CD4-positive, alpha-beta T cell treated with Interleukin-15 for 1 hour (primary cell): ENCODE measurements at regions not wholly inside any gene's neighbourhood (a gene's known extent, or its start where the extent isn't known, plus 50 kb on each side); places are given as distances from the start of the nearest gene placed in this dataset.
A peak's percentile ranks its signal among the peaks of the same experiment; 100 is the strongest.
"Not testable (repeated sequence)": the region's sequence is repeated elsewhere in the genome, so short reads cannot be mapped to it uniquely, and the experiment has no call there.

Source experiments
- DNase-seq: peaks from one replicate; pipeline ENCODE4 v3.0.0-alpha.2; 2020

GRCh38 chr20:1845163-1845523 is 50.1 kb upstream of the SIRPA start:
- no peak for DNase-seq

DNA sequence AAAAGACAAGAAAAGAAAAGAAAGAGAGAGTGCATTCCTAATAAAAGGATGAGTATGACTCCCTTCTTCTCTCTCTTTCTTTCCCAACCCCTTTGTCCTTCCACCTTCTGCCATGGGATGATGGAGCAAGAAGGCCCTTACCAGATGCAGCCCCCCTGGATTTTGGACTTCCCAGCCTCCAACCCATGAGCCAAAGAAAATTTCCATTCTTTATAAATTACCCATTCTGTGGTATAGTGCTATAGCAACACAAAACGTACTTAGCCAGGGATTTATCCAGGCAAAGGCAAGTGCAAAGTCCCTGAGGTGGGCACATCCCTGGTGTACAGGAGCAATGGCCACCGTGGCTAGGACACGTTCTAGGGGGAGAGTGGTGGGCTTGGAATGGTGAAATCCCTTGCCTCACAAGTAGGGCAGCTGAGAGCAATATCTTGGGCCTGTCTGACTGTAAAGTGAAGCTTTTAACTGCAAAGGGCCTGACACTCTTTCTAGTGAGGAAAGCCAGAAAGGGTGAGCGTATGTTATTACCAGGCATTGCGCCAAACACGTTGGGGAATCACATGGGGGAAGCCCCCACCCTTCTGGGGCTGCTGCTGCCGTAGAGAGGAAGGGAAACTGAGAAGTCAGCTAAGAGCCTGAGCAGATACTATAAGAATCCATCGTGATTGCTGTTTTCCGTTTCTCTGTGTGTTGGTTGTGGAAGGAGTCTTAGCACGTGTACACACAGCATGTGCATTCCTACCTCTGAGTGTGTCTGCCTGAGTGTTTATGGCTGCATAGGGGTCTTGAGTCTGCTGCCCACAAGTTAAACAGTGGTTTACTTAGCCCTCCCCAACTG is 50.7 kb upstream of the SIRPA start:
- peak; percentile 79 for DNase-seq

- no peak for DNase-seq
These were observed 52.9 kb upstream of the SIRPA start for GRCh38 chr20:1842281-1842680.

GRCh38 chr20:1841554-1842140 is 53.6 kb upstream of the SIRPA start:
- no peak for DNase-seq

- no peak for DNase-seq
These were observed 54.2 kb upstream of the SIRPA start for GRCh38 chr20:1840817-1841553.

DNA sequence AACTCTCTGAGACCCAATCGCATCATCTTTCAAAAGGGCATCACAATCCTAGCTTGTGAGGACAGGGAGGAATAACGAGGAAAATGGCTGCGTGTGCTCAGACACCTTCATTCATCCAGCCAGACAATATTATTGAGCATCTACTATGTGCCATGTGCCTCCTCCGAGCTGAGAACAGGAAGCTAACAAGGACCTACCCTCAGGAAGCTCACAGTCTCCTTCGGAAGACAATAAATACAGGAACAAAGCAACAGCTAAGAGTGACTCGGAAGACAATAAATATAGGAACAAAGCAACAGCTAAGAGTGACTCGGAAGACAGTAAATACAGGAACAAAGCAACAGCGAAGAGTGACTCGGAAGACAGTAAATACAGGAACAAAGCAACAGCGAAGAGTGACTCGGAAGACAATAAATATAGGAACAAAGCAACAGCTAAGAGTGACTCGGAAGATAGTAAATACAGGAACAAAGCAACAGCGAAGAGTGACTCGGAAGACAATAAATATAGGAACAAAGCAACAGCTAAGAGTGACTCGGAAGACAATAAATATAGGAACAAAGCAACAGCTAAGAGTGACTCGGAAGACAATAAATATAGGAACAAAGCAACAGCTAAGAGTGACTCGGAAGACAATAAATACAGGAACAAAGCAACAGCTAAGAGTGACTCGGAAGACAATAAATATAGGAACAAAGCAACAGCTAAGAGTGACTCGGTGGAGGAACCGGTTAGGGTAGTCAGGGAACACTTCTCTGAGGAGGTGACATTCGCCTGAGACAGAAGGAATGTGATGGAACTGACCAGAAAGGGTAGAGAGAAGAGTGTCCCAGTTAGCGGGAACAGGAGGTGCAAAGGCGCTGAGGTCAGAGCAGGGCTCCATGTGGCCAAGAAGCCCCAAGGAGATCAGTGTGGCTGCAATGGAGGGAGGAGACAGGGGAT is 55.6 kb upstream of the SIRPA start:
- DNase-seq: not testable (repeated sequence)

- DNase-seq: no peak
These were observed 56.5 kb upstream of the SIRPA start for GRCh38 chr20:1838556-1839279.

GRCh38 chr20:1835186-1836035 is 59.8 kb upstream of the SIRPA start:
- no peak for DNase-seq

- no peak for DNase-seq
These were observed 61.2 kb upstream of the SIRPA start for GRCh38 chr20:1833728-1834726.

DNA sequence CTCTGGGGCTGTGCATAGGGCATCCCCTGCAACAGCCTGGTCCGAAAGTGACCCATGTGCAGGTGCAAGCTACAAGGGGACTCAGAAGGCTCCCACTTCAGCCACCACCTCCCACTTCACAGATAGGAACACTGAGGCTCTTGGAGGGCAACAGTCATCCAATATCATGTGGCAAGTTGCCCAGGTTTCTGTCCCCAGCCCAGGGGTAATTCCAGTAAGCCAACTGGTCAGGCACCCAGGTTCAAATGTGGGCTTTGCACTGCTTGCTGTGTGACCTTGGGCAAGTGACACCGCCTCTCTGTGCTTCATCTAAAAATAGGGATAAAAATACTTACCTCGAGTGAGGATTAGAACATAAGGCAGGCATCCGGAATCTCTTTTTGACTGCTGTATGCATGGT is 62.0 kb upstream of the SIRPA start:
- DNase-seq: no peak

- no peak for DNase-seq
These were observed 62.6 kb upstream of the SIRPA start for GRCh38 chr20:1832634-1833033.

GRCh38 chr20:1831606-1832005 is 63.6 kb upstream of the SIRPA start:
- DNase-seq: no peak

DNA sequence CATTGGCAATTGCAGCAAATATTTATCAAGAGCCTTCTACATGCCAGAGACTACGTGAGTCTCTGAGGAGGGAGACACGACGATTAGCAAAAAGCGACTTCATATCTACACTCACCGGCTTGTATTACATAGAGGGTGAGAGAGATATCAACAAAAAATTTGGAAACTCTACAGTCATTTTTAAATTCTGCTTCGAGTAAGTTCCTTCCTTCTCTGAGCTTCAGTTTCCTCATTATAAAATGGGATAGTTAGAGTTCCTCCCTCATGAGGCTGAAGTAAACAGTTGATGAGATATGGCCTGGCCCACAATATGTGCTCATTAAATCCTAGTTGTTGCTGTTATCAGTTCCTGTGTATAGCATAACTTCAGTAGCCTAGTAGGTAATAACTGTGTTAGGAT is 64.1 kb upstream of the SIRPA start:
- DNase-seq: no peak

GRCh38 chr20:1830240-1830639 is 65.0 kb upstream of the SIRPA start:
- no peak for DNase-seq

DNA sequence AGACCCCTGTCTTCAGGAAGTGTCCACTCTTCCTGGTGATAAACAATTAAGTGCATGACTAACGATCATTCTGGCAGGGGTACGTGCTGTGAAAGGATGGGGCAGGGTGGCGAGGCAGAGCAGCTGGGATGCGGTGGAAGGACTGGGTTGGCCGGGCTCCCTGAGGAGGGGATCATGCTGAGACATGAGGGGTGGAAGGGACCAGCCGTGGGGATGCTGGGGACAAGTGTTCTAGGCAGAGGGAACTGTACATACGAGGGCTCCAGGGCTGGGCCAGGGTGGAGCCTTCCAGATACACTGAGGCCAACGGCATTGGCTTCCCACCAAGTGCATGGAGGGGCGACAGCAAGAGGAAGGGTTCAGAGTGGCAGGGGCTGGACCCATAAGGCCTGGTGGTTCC is 65.7 kb upstream of the SIRPA start:
- DNase-seq: no peak

DNA sequence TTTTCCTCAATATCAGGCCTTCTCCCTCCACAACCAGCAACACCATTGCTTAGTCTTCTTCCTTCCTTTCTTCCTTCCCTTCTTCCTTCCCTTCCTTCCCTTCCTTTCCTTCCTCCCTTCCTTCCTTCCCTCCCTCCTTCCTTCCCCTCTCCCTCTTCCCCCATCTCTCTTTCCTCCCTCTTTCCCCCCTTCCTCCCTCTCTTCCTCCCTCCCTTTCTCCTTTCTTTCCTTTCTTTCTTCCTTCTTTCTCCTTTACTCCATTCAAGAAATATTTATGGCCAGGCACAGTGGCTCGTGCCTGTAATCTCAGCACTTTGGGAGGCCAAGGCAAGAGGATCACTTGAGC is 66.4 kb upstream of the SIRPA start:
- no peak for DNase-seq

GRCh38 chr20:1827974-1828785 is 67.0 kb upstream of the SIRPA start:
- no peak for DNase-seq

GRCh38 chr20:1827510-1827973 is 67.7 kb upstream of the SIRPA start:
- DNase-seq: no peak

- DNase-seq: no peak
These were observed 69.2 kb upstream of the SIRPA start for GRCh38 chr20:1825938-1826445.
